ENCODE measurements at regions not wholly inside any gene's neighbourhood (a gene's known extent, or its start where the extent isn't known, plus 50 kb on each side); places are given as distances from the start of the nearest gene placed in this dataset.
"Not testable (repeated sequence)": the region's sequence is repeated elsewhere in the genome, so short reads cannot be mapped to it uniquely, and the experiment has no call there.

- not testable (repeated sequence) for H3K14ac ChIP-seq (ENCODE audit: low read length); H2AK5ac ChIP-seq (ENCODE audit: low read depth, low read length); H3K23ac ChIP-seq (ENCODE audit: low read depth, low read length, poor library complexity); H3K27me3 ChIP-seq (ENCODE audit: control insufficient read depth in 3 of 3, insufficient read depth in 3 of 3, low read depth in 1 of 3, low read length in 3 of 3); H3K79me1 ChIP-seq (ENCODE audit: low read depth, low read length); H3K4me3 ChIP-seq (ENCODE audit: low read length in 2 of 2); H2BK15ac ChIP-seq (ENCODE audit: low read length); H3K18ac ChIP-seq (ENCODE audit: low read length); H3K9ac ChIP-seq (ENCODE audit: low read depth, low read length, poor library complexity); H2BK12ac ChIP-seq (ENCODE audit: low read length); H3K27ac ChIP-seq (replicated peaks; ENCODE audit: low read length); H2AFZ ChIP-seq (ENCODE audit: low read length); H2BK5ac ChIP-seq (ENCODE audit: low read length); H3K36me3 ChIP-seq (replicated peaks in 1 of 2; ENCODE audit: control insufficient read depth in 2 of 2, insufficient read depth in 2 of 2, low read length in 2 of 2); H4K8ac ChIP-seq (ENCODE audit: low read depth, low read length); H4K91ac ChIP-seq (ENCODE audit: low read depth, low read length, poor library complexity); DNase-seq (ENCODE audit: low spot score); H3K4ac ChIP-seq (ENCODE audit: low read length); H2BK120ac ChIP-seq (ENCODE audit: low read depth, low read length); H3K9me3 ChIP-seq (replicated peaks in 1 of 2; ENCODE audit: control insufficient read depth in 2 of 2, insufficient read depth in 1 of 2, low read depth in 1 of 2, low read length in 2 of 2); H3K4me2 ChIP-seq (ENCODE audit: insufficient read depth, low read length, poor library complexity, severe bottlenecking); H3K4me1 ChIP-seq (ENCODE audit: control insufficient read depth in 2 of 2, insufficient read depth in 1 of 2, low read depth in 1 of 2, low read length in 2 of 2)
- WGBS, 2 donors (ENCODE audit: extremely low coverage in 2 of 2, insufficient read length in 2 of 2, insufficient replicate concordance in 1 of 2), result 100% methylated on average over 1 to 3 of the region's 6 CpGs
Observed at GRCh38 chr22:16402874-16403399, 189.7 kb downstream of the CCT8L2 start.

- H2BK12ac ChIP-seq (ENCODE audit: low read length); H4K8ac ChIP-seq (ENCODE audit: low read depth, low read length); H3K36me3 ChIP-seq (replicated peaks in 1 of 2; ENCODE audit: control insufficient read depth in 2 of 2, insufficient read depth in 2 of 2, low read length in 2 of 2); H2AK5ac ChIP-seq (ENCODE audit: low read depth, low read length); H3K27me3 ChIP-seq (ENCODE audit: control insufficient read depth in 3 of 3, insufficient read depth in 3 of 3, low read depth in 1 of 3, low read length in 3 of 3); H2BK15ac ChIP-seq (ENCODE audit: low read length); H3K23ac ChIP-seq (ENCODE audit: low read depth, low read length, poor library complexity); H2AFZ ChIP-seq (ENCODE audit: low read length); H3K9ac ChIP-seq (ENCODE audit: low read depth, low read length, poor library complexity); H3K14ac ChIP-seq (ENCODE audit: low read length); H2BK5ac ChIP-seq (ENCODE audit: low read length); H3K27ac ChIP-seq (replicated peaks; ENCODE audit: low read length); H3K4me1 ChIP-seq (ENCODE audit: control insufficient read depth in 2 of 2, insufficient read depth in 1 of 2, low read depth in 1 of 2, low read length in 2 of 2); H3K79me1 ChIP-seq (ENCODE audit: low read depth, low read length); DNase-seq (ENCODE audit: low spot score); H2BK120ac ChIP-seq (ENCODE audit: low read depth, low read length); H3K4me2 ChIP-seq (ENCODE audit: insufficient read depth, low read length, poor library complexity, severe bottlenecking); H3K4me3 ChIP-seq (ENCODE audit: low read length in 2 of 2); H4K91ac ChIP-seq (ENCODE audit: low read depth, low read length, poor library complexity); H3K18ac ChIP-seq (ENCODE audit: low read length); H3K9me3 ChIP-seq (replicated peaks in 1 of 2; ENCODE audit: control insufficient read depth in 2 of 2, insufficient read depth in 1 of 2, low read depth in 1 of 2, low read length in 2 of 2); H3K4ac ChIP-seq (ENCODE audit: low read length): not testable (repeated sequence)
- no CpG with 5 or more reads among the region's 2 CpGs for WGBS, 2 donors (ENCODE audit: extremely low coverage in 2 of 2, insufficient read length in 2 of 2, insufficient replicate concordance in 1 of 2)
Observed at GRCh38 chr22:16393476-16393875, 199.1 kb downstream of the CCT8L2 start.

- H3K4ac ChIP-seq (ENCODE audit: low read length); H2BK120ac ChIP-seq (ENCODE audit: low read depth, low read length); H3K4me2 ChIP-seq (ENCODE audit: insufficient read depth, low read length, poor library complexity, severe bottlenecking); H3K18ac ChIP-seq (ENCODE audit: low read length); DNase-seq (ENCODE audit: low spot score); H2BK15ac ChIP-seq (ENCODE audit: low read length); H3K4me1 ChIP-seq (ENCODE audit: control insufficient read depth in 2 of 2, insufficient read depth in 1 of 2, low read depth in 1 of 2, low read length in 2 of 2); H2AFZ ChIP-seq (ENCODE audit: low read length); H2AK5ac ChIP-seq (ENCODE audit: low read depth, low read length); H3K27ac ChIP-seq (replicated peaks; ENCODE audit: low read length); H3K9me3 ChIP-seq (replicated peaks in 1 of 2; ENCODE audit: control insufficient read depth in 2 of 2, insufficient read depth in 1 of 2, low read depth in 1 of 2, low read length in 2 of 2); H4K8ac ChIP-seq (ENCODE audit: low read depth, low read length); H3K36me3 ChIP-seq (replicated peaks in 1 of 2; ENCODE audit: control insufficient read depth in 2 of 2, insufficient read depth in 2 of 2, low read length in 2 of 2); H2BK5ac ChIP-seq (ENCODE audit: low read length); H3K4me3 ChIP-seq (ENCODE audit: low read length in 2 of 2); H4K91ac ChIP-seq (ENCODE audit: low read depth, low read length, poor library complexity); H3K79me1 ChIP-seq (ENCODE audit: low read depth, low read length); H3K9ac ChIP-seq (ENCODE audit: low read depth, low read length, poor library complexity); H3K27me3 ChIP-seq (ENCODE audit: control insufficient read depth in 3 of 3, insufficient read depth in 3 of 3, low read depth in 1 of 3, low read length in 3 of 3); H2BK12ac ChIP-seq (ENCODE audit: low read length); H3K14ac ChIP-seq (ENCODE audit: low read length): not testable (repeated sequence)
- peak overlapping the region; percentile 80 for H3K23ac ChIP-seq (ENCODE audit: low read depth, low read length, poor library complexity)
- no CpG with 5 or more reads among the region's 20 CpGs for WGBS, 2 donors (ENCODE audit: extremely low coverage in 2 of 2, insufficient read length in 2 of 2, insufficient replicate concordance in 1 of 2)
Observed at GRCh38 chr22:16391417-16391930, 201.1 kb downstream of the CCT8L2 start.

GRCh38 chr22:16390541-16391217 lies 201.9 kb downstream of the CCT8L2 start:
- H3K9me3 ChIP-seq (replicated peaks in 1 of 2; ENCODE audit: control insufficient read depth in 2 of 2, insufficient read depth in 1 of 2, low read depth in 1 of 2, low read length in 2 of 2); H3K4ac ChIP-seq (ENCODE audit: low read length); H3K27me3 ChIP-seq (ENCODE audit: control insufficient read depth in 3 of 3, insufficient read depth in 3 of 3, low read depth in 1 of 3, low read length in 3 of 3); H3K23ac ChIP-seq (ENCODE audit: low read depth, low read length, poor library complexity); H3K4me2 ChIP-seq (ENCODE audit: insufficient read depth, low read length, poor library complexity, severe bottlenecking); H2BK120ac ChIP-seq (ENCODE audit: low read depth, low read length); H3K4me3 ChIP-seq (ENCODE audit: low read length in 2 of 2); H2BK12ac ChIP-seq (ENCODE audit: low read length); H3K14ac ChIP-seq (ENCODE audit: low read length); H4K91ac ChIP-seq (ENCODE audit: low read depth, low read length, poor library complexity); H2BK15ac ChIP-seq (ENCODE audit: low read length); H3K18ac ChIP-seq (ENCODE audit: low read length); H3K79me1 ChIP-seq (ENCODE audit: low read depth, low read length); H3K27ac ChIP-seq (replicated peaks; ENCODE audit: low read length); H3K9ac ChIP-seq (ENCODE audit: low read depth, low read length, poor library complexity); DNase-seq (ENCODE audit: low spot score); H3K4me1 ChIP-seq (ENCODE audit: control insufficient read depth in 2 of 2, insufficient read depth in 1 of 2, low read depth in 1 of 2, low read length in 2 of 2); H4K8ac ChIP-seq (ENCODE audit: low read depth, low read length); H2BK5ac ChIP-seq (ENCODE audit: low read length); H2AFZ ChIP-seq (ENCODE audit: low read length); H2AK5ac ChIP-seq (ENCODE audit: low read depth, low read length); H3K36me3 ChIP-seq (replicated peaks in 1 of 2; ENCODE audit: control insufficient read depth in 2 of 2, insufficient read depth in 2 of 2, low read length in 2 of 2): not testable (repeated sequence)
- no CpG with 5 or more reads among the region's 31 CpGs for WGBS, 2 donors (ENCODE audit: extremely low coverage in 2 of 2, insufficient read length in 2 of 2, insufficient replicate concordance in 1 of 2)

Measured in neuronal stem cell (in vitro differentiated cells).